Right lobe of liver (tissue), 4 donors: ENCODE measurements at regions not wholly inside any gene's neighbourhood (a gene's known extent, or its start where the extent isn't known, plus 50 kb on each side); places are given as distances from the start of the nearest gene placed in this dataset.

Source experiments
- CTCF ChIP-seq, 4 donors: fragments of 200-600 bp in 3 of 4; fragments of 450-650 bp in 1 of 4; IDR thresholded peaks; one replicate each; pipeline versions ENCODE4 v1.5.1 to v1.8.0; 2016 to 2022; ENCODE audit warnings: antibody characterized with exemption in 4 of 4, mild to moderate bottlenecking in 2 of 4
- POLR2A ChIP-seq: fragments of 450-650 bp; IDR thresholded peaks from one replicate; pipeline ENCODE4 v1.6.1; 2017; ENCODE audit warnings: antibody characterized with exemption, mild to moderate bottlenecking
- donor health status: DM: no; HTN: no; CAD: no.
- donor health status: DM: no; HTN: no; CAD: no.
- donor health status: DM: no; HTN: yes; CAD: no.

GRCh38 chr7:156230576-156230975 is 410.0 kb upstream of the RNF32 start:
- TF ChIP-seq CTCF (IDR thresholded peaks at IDR 0.05) (no peak), POLR2A (no peak)
